GDM1 (cell line): ENCODE measurements at regions not wholly inside any gene's neighbourhood (a gene's known extent, or its start where the extent isn't known, plus 50 kb on each side); places are given as distances from the start of the nearest gene placed in this dataset.
"Not testable (repeated sequence)": the region's sequence is repeated elsewhere in the genome, so short reads cannot be mapped to it uniquely, and the experiment has no call there.

Experiments
- DNase-seq: peaks from one replicate; lab custom pipeline; 2025; lab: John Stamatoyannopoulos, UW

- not testable (repeated sequence) for DNase-seq
These were observed 141.4 kb downstream of the SPRY1 start for GRCh38 chr4:123537906-123538402.

GRCh38 chr4:123545667-123546572 is 149.3 kb downstream of the SPRY1 start:
- no peak for DNase-seq

- no peak for DNase-seq
These were observed 150.0 kb downstream of the SPRY1 start for GRCh38 chr4:123546573-123547060.

DNA sequence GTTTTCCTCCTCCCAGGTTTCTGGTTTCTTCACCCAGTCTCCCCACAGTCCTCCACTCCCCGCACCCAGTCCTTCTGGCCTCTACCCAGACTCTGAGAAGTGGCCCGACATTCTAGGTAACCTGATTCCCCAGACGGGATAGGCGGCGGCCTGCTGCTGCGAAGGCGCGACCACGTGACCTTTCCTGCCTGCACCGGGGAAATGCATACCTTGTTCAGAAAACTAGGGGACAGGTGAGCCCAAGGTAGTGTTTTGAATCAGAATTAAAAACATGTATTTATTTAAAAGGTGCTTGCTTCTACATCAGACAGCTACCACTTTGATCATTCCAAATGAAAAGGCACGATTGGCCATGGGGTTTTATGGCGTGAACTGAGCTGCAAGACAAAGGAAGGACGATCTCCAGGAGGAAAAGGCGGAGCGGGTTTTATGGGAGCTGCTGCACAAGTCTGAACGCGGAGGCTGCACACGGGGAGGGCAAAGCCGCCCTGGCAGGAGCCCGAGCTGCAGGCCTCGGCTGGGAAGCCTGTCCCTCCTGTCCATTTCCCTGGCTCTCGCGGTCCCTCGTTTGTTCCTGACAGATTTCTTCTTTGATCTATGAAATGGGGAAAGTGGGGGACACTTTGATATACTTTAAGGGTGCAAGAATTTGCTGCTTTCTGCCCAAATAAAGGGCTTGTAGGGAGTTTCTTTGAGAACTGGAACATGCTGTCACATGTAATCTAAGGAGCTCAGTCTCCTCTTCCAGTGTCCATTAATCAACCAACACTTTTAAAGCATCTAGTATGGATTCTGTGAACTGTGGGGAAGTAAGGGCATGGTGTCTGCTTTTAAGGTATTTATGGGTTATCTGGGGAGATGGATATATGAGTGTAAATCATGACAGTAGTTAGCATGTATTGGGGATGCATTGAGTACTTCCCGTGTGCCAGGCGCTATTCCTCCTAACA is 150.9 kb downstream of the SPRY1 start:
- DNase-seq, result no peak

DNA sequence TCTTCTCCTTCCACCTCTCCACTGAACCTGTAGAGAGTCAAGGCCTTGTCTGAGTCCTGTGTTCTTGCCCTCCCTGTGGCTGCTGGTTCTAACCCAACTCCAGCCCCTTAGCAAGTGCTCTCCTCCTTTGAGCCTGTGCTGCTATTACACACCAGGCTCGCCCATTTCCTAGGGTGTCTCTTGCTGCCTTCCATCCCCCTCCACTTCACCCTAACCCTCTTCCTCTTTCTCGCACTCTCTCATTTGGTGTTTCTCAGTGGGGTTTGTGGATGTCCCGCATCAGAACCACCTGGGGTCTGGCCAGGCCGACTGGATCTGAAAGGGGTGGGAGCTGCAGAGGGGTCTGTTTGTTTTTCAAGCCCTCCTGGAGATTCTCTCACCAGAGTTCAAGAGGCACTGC is 156.7 kb downstream of the SPRY1 start:
- no peak for DNase-seq

DNA sequence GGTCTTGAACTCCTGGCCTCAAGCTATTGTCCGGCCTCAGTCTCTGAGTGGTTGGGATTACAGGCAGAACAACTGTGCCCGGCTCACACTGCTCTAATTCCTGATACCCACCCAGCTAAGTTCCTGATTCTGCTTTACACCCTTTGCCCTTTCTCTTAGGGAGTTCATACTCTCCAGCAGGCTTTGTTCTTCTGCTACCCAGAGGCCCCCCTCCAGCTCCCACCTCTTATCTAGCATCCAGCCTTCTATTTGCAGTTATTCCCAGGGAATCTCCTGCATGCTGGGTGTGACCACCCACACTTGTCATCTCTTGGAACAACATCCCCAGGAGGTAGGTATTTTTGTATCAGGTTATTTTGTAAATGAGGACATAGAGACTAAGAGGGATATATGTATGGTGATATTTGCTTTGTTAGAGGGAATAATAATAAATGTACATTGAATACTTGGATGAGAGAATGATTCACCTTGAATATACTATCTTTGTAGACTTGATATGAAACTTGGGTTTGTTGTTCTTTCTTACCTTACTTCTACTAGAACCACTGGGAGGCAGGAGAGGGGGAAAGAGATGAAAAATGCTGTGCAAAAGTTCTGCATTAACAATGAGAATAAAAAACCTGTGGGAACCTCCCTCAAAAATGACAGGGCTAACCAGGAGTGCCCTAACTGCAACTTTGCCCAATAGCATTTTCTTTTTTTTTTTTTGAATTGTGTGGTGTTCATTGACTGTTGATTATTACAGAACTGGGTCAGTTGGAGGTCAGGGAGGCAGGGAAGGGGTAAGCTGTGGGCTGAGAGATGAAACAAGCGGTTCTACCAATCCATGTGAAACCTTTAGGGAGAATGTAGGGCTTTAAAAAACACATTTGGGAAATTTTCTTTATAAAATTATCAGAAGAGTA is 157.4 kb downstream of the SPRY1 start:
- no peak for DNase-seq

GRCh38 chr4:123554801-123555232 is 158.2 kb downstream of the SPRY1 start:
- no peak for DNase-seq

DNA sequence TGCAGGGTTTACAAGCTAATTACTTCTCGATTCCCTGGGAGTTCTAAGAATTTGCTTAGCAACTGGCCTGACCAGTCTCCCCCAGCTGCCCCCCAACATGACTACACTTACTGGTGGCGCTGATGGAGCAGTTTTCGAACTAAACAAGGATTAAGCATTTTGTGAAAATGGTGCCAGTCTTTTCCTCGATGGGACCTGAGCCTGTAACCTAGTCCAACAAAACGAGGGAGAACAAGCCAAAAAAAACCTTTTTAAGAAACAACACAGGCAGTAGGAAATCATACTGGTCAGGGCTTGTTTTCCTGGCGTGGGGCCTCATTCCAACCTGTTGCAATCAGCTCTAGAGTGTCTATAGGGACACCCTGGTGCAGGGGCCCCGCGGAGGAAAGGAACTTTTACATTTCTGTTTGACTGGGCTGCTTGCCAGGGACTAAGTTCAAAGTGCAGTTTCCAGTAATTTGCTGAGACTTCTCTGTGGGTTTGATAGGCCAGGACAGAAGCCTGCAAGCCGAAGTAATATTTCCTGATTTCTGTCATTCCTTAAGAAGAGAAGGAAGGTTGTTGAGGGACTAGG is 158.7 kb downstream of the SPRY1 start:
- peak; percentile 33 for DNase-seq

- DNase-seq, result no peak
These were observed 159.2 kb downstream of the SPRY1 start for GRCh38 chr4:123555807-123556273.

DNA sequence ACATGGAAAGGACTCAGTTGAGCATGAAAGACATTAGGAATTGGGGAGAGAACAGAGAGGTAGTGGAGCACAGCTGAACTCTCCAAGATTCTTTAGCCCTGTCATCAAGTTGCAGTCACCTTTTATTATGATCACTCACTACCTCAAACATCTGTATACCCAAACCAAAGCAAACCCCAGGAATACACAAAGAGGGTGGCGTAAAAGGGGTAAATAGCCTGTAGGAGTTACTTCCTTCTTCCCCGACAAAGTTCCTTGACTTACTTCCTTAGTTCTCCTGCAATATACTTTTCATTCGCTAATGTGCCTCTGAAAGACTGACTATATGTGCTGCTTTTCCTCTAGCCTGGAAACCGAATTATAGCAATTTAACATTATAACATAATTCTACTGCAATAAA is 159.9 kb downstream of the SPRY1 start:
- no peak for DNase-seq

DNA sequence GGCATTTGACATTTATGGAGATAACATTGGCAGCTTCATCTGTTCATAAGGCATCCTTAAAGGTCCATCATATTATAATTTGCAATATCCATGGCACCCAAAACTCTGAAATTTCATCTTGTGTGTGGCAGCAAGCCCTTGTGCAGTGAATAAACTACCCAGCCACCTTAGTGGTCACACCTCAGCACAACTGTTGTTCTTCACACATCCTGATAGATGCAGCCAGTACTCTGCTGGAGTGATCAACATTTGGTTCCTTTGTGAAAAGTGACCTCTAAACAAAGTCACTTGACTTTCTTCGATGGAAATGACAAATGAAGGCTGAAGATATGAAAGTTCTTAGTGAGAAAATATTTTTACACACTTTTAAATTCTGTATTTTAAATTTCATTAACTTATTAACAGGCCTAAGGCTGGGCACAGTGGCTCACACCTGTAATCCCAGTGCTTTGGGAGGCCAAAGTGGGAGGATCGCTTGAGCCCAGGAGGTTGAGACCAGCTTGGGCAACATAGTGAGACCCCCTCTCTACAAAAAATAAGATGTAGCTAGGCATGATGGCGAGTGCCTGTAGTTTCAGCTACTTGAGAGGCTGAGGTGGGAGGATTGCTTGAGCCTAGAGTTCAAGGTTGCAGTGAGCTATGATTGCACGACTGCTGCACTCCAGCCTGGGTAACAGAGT is 161.4 kb downstream of the SPRY1 start:
- DNase-seq, result no peak

DNA sequence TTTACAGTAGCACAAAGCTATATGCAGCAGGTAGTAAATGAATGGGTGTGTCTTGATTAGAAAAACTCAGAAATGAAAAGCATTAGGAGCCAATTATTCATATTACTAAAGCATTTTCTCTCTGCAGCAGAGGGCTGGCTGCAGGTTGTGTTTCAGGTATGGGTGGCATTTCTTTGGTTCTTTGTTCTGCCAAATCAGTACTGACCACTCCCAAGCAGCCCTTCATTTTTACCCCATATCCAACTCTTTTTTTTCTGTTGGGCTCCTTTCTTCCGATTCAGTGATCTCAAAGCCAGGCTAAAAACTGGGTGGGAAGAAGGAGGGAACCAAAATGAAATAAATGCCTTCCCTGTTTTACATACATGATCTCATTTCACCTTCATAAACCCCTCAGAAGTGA is 162.3 kb downstream of the SPRY1 start:
- no peak for DNase-seq

DNA sequence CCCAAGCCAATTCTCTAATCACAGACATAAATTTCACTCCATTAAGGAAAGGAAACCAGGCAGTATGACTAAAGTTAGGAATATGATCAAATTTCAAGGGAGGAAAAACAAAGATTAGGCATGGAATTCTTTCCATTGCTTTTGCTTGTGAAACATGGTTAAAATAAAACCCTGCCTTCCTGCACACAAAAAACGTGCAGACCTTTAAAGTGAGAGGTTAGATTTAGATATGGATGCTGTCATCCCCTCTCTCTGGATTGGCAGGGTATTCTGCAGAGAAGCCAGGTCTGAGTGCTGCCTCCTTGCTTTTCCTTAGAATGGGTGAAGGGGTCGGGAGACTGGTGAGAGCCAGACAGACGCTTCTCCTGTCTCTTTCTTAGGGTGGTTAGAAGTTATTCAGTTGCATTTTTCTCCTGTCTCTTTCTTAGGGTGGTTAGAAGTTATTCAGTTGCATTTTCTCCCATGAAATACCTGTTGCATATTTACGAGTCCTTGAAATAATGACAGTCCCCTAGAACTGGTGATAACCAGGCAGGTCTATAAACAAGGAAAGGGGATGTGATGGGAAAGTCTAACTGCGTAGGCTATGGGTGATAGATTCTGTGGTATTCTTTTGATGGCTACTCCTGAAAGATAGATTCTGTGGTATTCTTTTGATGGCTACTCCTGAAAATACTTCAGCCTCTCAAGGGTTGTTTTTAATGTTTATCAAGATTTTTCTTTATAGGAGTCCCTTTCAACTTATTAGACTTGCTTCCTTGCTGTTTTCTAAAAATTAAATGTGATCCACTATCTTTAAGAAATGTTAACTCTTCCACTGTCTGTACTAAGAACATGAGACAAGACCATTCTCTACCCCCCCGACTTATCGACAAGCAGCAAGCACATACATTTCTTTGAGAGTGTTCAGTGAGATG is 163.6 kb downstream of the SPRY1 start:
- DNase-seq, result no peak

DNA sequence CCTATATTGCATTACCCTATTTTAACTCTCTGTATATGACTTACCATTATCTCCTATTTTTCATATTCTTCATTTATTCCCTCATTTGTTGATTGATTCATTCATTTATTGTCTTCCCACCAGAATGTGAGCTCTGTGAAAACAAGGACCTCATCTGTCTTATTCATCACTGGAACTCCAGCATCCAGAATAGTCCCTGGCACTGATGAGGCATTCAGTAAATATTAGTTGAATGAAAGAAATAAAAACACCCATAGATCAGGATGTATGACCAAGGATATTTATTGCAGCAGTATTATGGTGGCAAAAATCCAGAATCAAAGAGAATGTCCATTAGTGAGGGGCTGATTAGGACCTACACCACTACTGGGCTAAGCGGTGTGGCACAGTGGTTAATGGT is 164.9 kb downstream of the SPRY1 start:
- no peak for DNase-seq

GRCh38 chr4:123562994-123563750 is 166.6 kb downstream of the SPRY1 start:
- DNase-seq, result no peak

DNA sequence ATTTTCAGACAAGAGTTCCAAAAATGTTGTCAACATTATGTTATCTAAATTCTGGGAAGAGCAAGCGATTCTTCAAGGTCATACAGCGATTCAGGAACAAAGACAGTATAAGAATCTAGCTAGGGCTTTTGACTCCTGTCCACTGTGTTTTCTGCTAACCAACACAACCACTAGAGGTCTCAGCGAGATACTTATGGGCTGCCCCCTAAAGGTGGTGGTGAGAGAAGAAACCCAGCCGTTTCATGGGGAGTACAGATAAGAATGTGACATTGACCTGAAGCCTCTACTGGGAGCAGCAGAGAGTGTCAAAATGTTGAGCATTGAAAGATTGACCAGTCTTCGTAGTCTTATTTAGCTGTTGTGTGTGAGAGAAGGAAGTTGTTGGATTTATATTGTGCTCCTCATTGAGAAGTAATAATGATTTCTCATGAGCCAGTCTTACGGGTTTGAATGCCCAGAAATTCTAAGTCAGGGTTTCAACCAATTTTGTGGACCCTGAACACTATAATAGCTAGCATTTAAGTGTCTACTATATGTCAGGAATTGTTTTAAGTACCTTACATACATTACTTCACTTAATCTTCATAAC is 168.3 kb downstream of the SPRY1 start:
- peak; percentile 67 for DNase-seq

DNA sequence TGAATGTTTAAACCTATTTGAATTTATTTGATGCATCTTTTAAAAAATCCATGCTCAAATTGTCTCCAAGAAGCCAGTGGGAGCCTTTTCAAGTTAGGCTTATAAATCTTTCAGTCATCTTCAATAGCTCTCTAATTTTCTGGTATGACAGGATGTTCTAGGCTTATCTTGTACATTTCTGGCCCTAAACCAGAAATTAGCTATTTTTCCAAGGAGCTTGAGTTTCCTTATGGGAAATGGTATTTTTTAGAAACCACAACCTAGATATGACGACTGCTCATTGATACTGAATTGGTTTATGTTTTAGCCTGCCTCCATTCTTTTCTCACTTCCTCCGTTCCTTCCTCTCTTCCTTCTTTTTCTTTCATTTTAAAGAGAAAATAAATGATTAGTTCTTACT is 172.3 kb downstream of the SPRY1 start:
- no peak for DNase-seq

- DNase-seq, result no peak
These were observed 172.9 kb downstream of the SPRY1 start for GRCh38 chr4:123569541-123569940.
